Stimulated activated naive CD4-positive, alpha-beta T cell (primary cell): ENCODE measurements at regions not wholly inside any gene's neighbourhood (a gene's known extent, or its start where the extent isn't known, plus 50 kb on each side); places are given as distances from the start of the nearest gene placed in this dataset.
A peak's percentile ranks its signal among the peaks of the same experiment; 100 is the strongest.

Experiments used
- DNase-seq, 6 experiments: peaks; one replicate each; lab custom pipeline; 2025; lab: John Stamatoyannopoulos, UW

DNA sequence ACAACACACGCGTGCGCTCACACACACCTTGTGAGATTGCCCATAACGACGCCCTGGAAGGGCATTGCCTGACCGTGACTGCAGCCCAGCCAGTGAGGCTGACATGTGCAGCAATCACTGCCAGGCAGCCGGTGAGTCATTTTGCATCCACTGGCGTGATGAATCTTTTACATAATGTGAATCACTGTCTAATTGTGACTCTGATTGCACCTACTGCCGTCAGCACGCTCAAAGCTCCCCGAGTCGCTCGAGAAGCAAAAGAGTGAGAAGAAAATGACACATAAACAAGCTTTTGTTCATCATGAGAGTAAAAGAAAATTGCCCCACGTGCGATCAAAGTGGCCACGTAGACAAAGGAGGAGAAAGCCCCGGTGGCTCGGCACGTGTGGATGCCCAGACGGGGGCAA is 117.4 kb upstream of the PFKP start:
- DNase-seq, result no peak

DNA sequence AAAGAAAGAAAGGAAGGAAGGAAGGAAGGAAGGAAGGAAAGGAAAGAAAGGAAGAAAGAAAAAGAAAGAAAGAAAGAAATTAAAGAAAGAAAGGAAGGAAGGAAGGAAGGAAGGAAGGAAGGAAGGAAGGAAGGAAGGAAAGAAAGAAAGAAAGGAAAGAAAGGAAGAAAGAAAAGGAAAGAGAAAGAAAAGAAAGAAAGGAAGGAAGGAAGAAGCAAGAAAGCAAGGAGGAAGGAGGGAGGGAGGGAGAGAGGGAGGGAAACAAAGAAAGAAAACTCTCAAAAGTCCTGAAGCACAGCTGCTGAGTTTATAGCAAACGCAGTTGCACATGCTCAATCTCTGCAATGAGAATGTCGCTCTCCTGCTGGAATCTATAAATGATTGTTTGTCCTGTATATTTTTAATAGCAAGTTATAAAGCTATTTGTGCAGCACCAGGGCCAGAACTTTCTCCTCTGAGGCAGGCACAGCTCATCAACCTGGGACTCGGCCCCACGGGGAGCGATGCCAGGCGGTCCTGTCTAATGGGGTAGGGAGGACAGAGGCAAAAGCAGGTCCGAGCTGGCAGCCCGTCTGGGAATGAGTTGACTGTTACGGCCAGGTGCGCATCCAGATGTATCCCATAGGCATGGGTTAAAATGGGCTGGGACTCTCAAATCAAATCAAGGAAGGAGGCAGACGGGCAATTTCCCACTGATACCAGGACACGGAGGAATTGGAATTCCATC is 118.0 kb upstream of the PFKP start:
- no peak for DNase-seq

- DNase-seq, result no peak
Observed at GRCh38 chr10:2948127-2948854, 119.1 kb upstream of the PFKP start.

DNA sequence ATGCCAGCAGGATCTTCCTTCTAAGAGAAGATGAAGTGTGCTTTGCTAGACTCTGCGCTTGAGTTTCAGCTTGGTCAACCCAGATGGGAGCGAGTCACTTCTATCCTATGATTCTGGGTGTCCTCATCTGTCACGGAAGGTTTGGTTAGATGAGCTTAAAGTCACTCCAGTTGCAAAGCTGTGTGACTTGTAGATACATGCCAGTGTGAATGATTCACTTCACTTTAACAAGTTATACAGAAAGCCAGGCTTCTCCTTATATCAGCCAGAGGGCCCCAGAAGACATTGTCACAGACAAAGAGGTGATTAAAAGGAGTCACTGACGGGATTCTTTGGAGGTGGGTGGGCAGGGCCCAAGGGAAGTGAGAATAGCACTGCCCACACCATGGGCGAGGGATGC is 122.6 kb upstream of the PFKP start:
- DNase-seq, result no peak

DNA sequence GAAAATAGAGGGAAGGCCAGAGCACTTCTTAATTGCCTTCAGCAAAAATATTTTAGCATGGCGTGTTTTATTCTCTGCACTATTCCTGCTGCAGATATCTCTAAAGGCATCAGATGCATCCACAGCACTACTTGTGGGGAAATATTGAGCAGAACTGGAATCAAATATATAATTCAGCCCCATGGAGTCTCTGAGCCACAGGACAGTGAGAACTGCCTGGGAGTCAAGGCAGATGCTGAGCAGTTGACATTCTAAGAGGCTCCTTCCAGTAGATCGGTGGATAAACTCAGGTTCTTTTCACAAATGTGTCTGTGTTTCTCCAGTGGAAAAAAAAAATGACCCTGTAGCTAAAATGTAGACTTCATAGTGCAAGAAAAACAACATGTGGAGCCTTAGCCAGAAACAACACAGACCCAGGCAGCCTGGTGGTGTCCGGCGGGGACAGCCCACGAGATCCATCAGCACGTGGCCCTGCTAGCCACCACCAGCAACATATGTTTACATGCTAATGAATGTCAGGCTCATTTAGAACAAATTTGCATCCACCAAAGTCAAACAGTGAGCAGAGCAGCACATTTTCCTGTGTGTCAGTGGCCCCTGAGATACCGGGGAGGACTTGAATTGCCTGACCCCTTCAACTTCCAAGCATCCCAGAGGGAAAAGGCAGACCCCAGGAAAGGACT is 123.3 kb upstream of the PFKP start:
- DNase-seq, result no peak

GRCh38 chr10:2942938-2943337 is 124.4 kb upstream of the PFKP start:
- DNase-seq, result no peak

- no peak for DNase-seq
Observed at GRCh38 chr10:2938869-2939268, 128.5 kb upstream of the PFKP start.

GRCh38 chr10:2936816-2937215 is 130.5 kb upstream of the PFKP start:
- no peak for DNase-seq

GRCh38 chr10:2935647-2936386 is 131.5 kb upstream of the PFKP start:
- no peak for DNase-seq

DNA sequence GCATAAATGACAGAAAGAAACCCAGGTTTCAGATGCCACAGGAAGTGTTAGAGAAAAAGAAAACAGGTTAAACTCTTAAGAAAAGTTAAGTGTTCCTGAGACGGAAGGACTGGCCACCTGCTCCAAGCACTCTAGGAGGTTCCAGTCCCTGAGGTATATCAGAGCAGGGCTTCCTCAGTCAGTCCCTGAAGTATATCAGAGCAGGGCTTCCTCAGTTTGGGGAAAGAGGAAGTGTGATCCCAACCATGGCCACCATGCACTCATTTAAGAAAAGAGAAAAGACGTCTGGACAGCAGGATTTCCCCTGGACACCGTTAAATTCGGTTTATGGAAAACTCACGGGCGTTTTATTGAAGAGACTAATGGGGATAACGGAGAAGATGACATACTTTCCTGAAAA is 133.4 kb upstream of the PFKP start:
- no peak for DNase-seq

GRCh38 chr10:2933519-2933918 is 133.8 kb upstream of the PFKP start:
- no peak for DNase-seq

- no peak for DNase-seq
Observed at GRCh38 chr10:2933071-2933470, 134.3 kb upstream of the PFKP start.

GRCh38 chr10:2929480-2930258 is 137.7 kb upstream of the PFKP start:
- DNase-seq, result no peak

DNA sequence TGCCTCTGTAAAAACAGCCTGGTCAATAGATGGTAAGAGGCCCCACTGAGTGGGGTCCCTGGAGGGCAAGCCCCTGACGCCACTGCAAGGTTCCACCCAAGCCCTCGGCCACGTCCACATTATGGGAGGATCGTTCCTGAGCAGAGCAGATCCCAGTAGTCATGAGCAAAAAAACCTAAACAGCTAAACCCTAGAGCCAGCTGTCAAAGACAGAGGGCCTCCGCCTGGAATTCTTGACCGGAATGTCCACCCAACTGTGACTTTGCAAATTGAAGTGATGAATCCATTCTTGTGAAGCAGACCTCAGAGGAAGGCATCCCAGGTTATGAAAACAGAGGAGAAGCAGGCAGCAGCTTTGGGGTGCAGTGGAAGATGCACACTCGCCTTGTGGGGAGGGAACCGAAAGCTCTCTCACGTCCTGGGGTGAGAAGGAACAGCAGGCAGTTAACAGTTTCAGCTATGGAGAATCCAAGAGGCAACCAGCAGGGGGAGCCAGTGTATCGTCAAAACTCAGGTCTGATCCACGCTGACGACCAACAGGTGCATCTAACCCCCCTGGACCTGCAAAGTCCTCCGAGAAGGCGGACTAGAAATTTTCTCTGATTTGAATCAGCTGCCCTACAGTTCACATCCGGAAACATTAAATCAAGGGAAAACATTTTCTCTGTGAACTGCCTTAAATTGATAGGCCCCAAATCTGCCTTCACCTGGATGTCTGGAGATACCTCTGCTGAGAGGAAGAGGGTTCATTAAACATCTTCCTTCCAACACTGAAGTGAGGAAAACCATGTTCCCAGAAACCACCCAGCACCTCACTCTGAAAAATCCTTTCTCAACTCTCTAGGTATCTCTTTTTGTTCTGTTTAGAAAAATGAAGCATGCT is 139.1 kb upstream of the PFKP start:
- DNase-seq, result peak in 3 of 6 experiments; percentile 2 to 21 (median 4)

- no peak for DNase-seq
Observed at GRCh38 chr10:2926918-2927660, 140.3 kb upstream of the PFKP start.

- DNase-seq, result peak in 1 of 6 experiments; percentile 3
Observed at GRCh38 chr10:2925631-2926030, 141.7 kb upstream of the PFKP start.

- no peak for DNase-seq
Observed at GRCh38 chr10:2924431-2924830, 142.9 kb upstream of the PFKP start.

DNA sequence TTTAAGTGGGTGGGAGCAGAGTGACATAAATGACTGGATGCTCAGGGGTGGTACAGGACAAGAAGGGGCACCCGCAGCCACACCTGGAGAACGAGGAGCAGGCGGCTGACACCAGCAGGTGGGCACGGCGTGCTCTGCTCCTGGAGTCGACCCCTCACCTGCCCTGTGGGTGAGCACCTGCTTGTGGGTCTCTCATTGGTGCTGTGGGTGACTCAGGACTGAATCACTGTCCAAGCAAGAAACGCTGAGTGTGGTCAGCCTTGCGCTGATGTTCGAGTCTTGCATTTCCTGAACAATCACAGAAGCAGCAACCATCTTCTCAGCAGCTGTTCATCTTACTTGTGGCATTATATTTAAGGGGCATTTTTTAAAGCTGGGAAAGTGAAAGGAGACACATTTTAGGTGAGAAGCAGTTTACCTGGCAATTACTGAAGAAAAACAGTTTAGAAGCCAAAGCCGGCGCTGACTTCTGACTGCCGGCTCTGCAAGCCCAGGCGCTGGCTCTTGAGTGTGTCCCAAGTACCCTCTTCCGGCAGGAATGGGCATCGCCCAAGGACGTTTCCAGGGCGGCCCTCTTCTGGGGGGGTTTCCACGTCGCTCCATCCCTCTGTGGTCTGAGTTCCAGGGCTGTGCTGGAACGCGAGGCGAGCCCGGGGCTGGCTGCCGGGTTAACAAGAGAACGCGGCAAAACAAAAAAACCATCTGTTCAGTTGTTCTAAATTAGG is 145.2 kb upstream of the PFKP start:
- DNase-seq, result no peak

GRCh38 chr10:2920637-2921036 is 146.7 kb upstream of the PFKP start:
- no peak for DNase-seq
